Heart right ventricle (tissue), 16 donors: ENCODE measurements at regions not wholly inside any gene's neighbourhood (a gene's known extent, or its start where the extent isn't known, plus 50 kb on each side); places are given as distances from the start of the nearest gene placed in this dataset.

Source experiments
- ATAC-seq, 8 donors: fragments of 200-7000 bp; cut with Tn5 transposase; one replicate each; pipeline ENCODE4 v1.9.1; 2020; ENCODE audit warnings: mild to moderate bottlenecking in 8 of 8, moderate library complexity in 8 of 8, moderate number of reproducible peaks in 1 of 8
- DNase-seq, 2 donors: peaks; one replicate each; pipeline ENCODE4 v3.0.0-alpha.2; 2020
- H3K27ac ChIP-seq, 10 donors: fragments of 200-600 bp; sonication (generic) in 2 of 10; one replicate each; pipeline versions ENCODE4 v1.5.0 to v1.8.0; 2020 to 2022; ENCODE audit warnings: mild to moderate bottlenecking in 3 of 10
- H3K27me3 ChIP-seq, 7 donors: fragments of 200-600 bp; one replicate each; pipeline ENCODE4 v1.8.0; 2021 to 2022; ENCODE audit warnings: mild to moderate bottlenecking in 2 of 7
- H3K36me3 ChIP-seq, 9 donors: fragments of 200-600 bp; sonication (generic) in 1 of 9; one replicate each; pipeline versions ENCODE4 v1.5.0 to v1.8.0; 2020 to 2022; ENCODE audit warnings: mild to moderate bottlenecking in 2 of 9
- H3K4me1 ChIP-seq, 9 donors: fragments of 200-600 bp; sonication (generic) in 1 of 9; one replicate each; pipeline versions ENCODE4 v1.5.0 to v1.8.0; 2020 to 2022; ENCODE audit warnings: mild to moderate bottlenecking in 4 of 9
- H3K4me3 ChIP-seq, 10 donors: fragments of 200-600 bp; sonication (generic) in 2 of 10; one replicate each; pipeline versions ENCODE4 v1.5.0 to v1.8.0; 2020 to 2022; ENCODE audit warnings: mild to moderate bottlenecking in 7 of 10, moderate library complexity in 2 of 10
- H3K9me3 ChIP-seq, 11 donors: fragments of 200-600 bp in 10 of 11; sonication (generic) in 2 of 11; one replicate each; pipeline versions ENCODE4 v1.5.0 to v1.8.0; 2013 to 2022; ENCODE audit warnings: mild to moderate bottlenecking in 2 of 11, control low read depth in 1 of 11, moderate library complexity in 1 of 11
- CTCF ChIP-seq, 9 donors: fragments of 200-600 bp; sonication (generic) in 2 of 9; IDR thresholded peaks; one replicate each; pipeline versions ENCODE4 v1.5.0 to v1.8.0; 2021 to 2022; ENCODE audit warnings: antibody characterized with exemption in 9 of 9, mild to moderate bottlenecking in 5 of 9, moderate library complexity in 1 of 9
- WGBS, 2 donors: extraction: QIAGEN DNeasy Blood & Tissue Kit; methylation state at CpG; one replicate each; pipeline ENCODE4 v1.1.7; 2013; ENCODE audit warnings: inconsistent platforms in 1 of 2; 5-methylcytosine and 5-hydroxymethylcytosine counted together
- intact Hi-C, 10 donors: fragments of 100-400 bp; cut with DNase I; formaldehyde crosslinking; loops; one replicate each; pipeline versions ENCODE4 v1.11.1 to v1.14.2; 2022
- donor health status: Arrhythmogenic right ventricular cardiomyopathy.
- donor health status: ischemic (EF 13 %, LVEDD 7.1; RV severe dilation, severe dysfunction).
- donor health status: healthy with polysubstance abuse.
- donor health status: DM: no; HTN: yes; CAD: no.
- donor health status: DM: no; HTN: no; CAD: no.
- donor health status: ischemic (EF 25% LVEDD 6.9; RV normal size, moderate dysfunction).
- donor health status: ischemic (EF 25% LVEDD 5.7; RV mildly dilated, moderate dysfunction).
- donor health status: healthy.
- donor health status: DM: yes; HTN: yes; CAD: no.
- donor health status: Ischemic cardiomyopathy.
- donor health status: ischemic (EF 35%, LVEDD 5.7; RV mildly dilated, moderate dysfunction).
- donor health status: nonischemic (EF 11% LVEDD 7.7; RV severe dilation, severe dysfunction).
- donor health status: DM: yes; HTN: yes; CAD: no.
- donor health status: PGD.
- donor health status: ischemic (EF 29% LVEDD 5.4; RV normal size, mild dysfunction).
- donor health status: nonischemic (EF 23%, LVEDD 6.1; RV moderate dilation, normal function).

GRCh38 chr13:83100237-83100636, 782.0 kb downstream of the SLITRK1 start:
- H3K9me3 ChIP-seq, result peaks cover 0 to 7% (median 0%) of the 10 kb centered on the region in 11 donors
- no peak overlapping the region for H3K27ac ChIP-seq
- no peaks in the 10 kb centered on the region for H3K36me3 ChIP-seq
- no peak for ATAC-seq
- TF ChIP-seq CTCF (IDR thresholded peaks at IDR 0.05), result no peak
- DNase-seq, result no peak
- intact Hi-C loops, result no loop called here
- no peak overlapping the region for H3K4me3 ChIP-seq
- 73 to 80% methylated on average over 1 of the region's 1 CpG for WGBS, 2 donors
- no peaks in the 10 kb centered on the region for H3K4me1 ChIP-seq
- H3K27me3 ChIP-seq, result no peaks in the 10 kb centered on the region

- no peaks in the 10 kb centered on the region for H3K36me3 ChIP-seq
- H3K4me1 ChIP-seq, result no peaks in the 10 kb centered on the region
- no peak for DNase-seq
- 48 to 89% methylated on average over 1 of the region's 1 CpG for WGBS, 2 donors
- intact Hi-C loops, result no loop called here
- ATAC-seq, result no peak
- no peaks in the 10 kb centered on the region for H3K27me3 ChIP-seq
- no peak for TF ChIP-seq CTCF (IDR thresholded peaks at IDR 0.05)
- peaks cover 0 to 26% (median 0%) of the 10 kb centered on the region in 11 donors for H3K9me3 ChIP-seq
- no peak overlapping the region for H3K27ac ChIP-seq
- no peak overlapping the region for H3K4me3 ChIP-seq
Measured at GRCh38 chr13:83088858-83089257, 793.4 kb downstream of the SLITRK1 start.

GRCh38 chr13:83086948-83087347, 795.3 kb downstream of the SLITRK1 start:
- no peaks in the 10 kb centered on the region for H3K36me3 ChIP-seq
- DNase-seq, result no peak
- H3K4me1 ChIP-seq, result no peaks in the 10 kb centered on the region
- H3K4me3 ChIP-seq, result no peak overlapping the region
- WGBS, 2 donors, result 76 to 77% methylated on average over 1 of the region's 1 CpG
- H3K27ac ChIP-seq, result no peak overlapping the region
- no peak for ATAC-seq
- H3K9me3 ChIP-seq, result peaks cover 0 to 24% (median 4%) of the 10 kb centered on the region in 11 donors
- intact Hi-C loops, result no loop called here
- no peak for TF ChIP-seq CTCF (IDR thresholded peaks at IDR 0.05)
- no peaks in the 10 kb centered on the region for H3K27me3 ChIP-seq

- Histone ChIP-seq H3K9me3 (peaks cover 0 to 21% (median 4%) of the 10 kb centered on the region in 11 donors), H3K36me3 (no peaks in the 10 kb centered on the region), H3K27ac (no peak overlapping the region), H3K4me3 (no peak overlapping the region), H3K27me3 (no peaks in the 10 kb centered on the region), H3K4me1 (no peaks in the 10 kb centered on the region)
- intact Hi-C loops, result no loop called here
- TF ChIP-seq CTCF (IDR thresholded peaks at IDR 0.05), result no peak
- ATAC-seq (no peak), DNase-seq (no peak)
Measured at GRCh38 chr13:83086088-83086487, 796.2 kb downstream of the SLITRK1 start.
